HepG2 (cell line): ENCODE measurements at regions not wholly inside any gene's neighbourhood (a gene's known extent, or its start where the extent isn't known, plus 50 kb on each side); places are given as distances from the start of the nearest gene placed in this dataset.
A peak's percentile ranks its signal among the peaks of the same experiment; 100 is the strongest.

Source experiments
- CHCHD3 ChIP-seq: sonication (generic); formaldehyde crosslinking; IDR thresholded peaks from 2 replicates; pipeline ENCODE4 v1.8.0; 2022; ENCODE audit warnings: mild to moderate bottlenecking, missing genetic modification reagents, moderate library complexity
- GFI1 ChIP-seq: sonication (generic); formaldehyde crosslinking; IDR thresholded peaks from 2 replicates; pipeline ENCODE4 v1.5.0; 2020; ENCODE audit warnings: missing genetic modification reagents, mild to moderate bottlenecking, borderline replicate concordance
- HNF1A ChIP-seq, 2 experiments: sonication (generic) in 1 of 2; formaldehyde crosslinking in 1 of 2; IDR thresholded peaks; 2 replicates each; pipeline versions ENCODE4 v1.4.0 to v1.6.1; 2016 to 2020; ENCODE audit warnings: borderline replicate concordance in 1 of 2, low read depth in 1 of 2, mild to moderate bottlenecking in 1 of 2, missing genetic modification reagents in 1 of 2
- HNRNPK ChIP-seq: fragments of 200-400 bp; formaldehyde crosslinking; IDR thresholded peaks from 2 replicates; pipeline ENCODE4 v1.6.1; 2018; ENCODE audit warnings: low read length, low read depth, moderate library complexity, mild to moderate bottlenecking; ENCODE audit not compliant: poor library complexity, severe bottlenecking
- KLF16 ChIP-seq, 2 experiments: sonication (generic) in 1 of 2; formaldehyde crosslinking in 1 of 2; IDR thresholded peaks; 2 replicates each; pipeline versions ENCODE4 v1.6.1 to v1.8.0; 2016 to 2023; ENCODE audit warnings: missing genetic modification reagents in 2 of 2, missing compliant biosample characterization in 1 of 2
- MED1 ChIP-seq: sonication (generic); formaldehyde crosslinking; IDR thresholded peaks from 2 replicates; pipeline ENCODE4 v1.4.0; 2020; ENCODE audit warnings: missing genetic modification reagents
- RARG ChIP-seq: sonication (generic); formaldehyde crosslinking; IDR thresholded peaks from 2 replicates; pipeline ENCODE4 v1.4.0; 2020; ENCODE audit warnings: low read depth, mild to moderate bottlenecking, missing genetic modification reagents
- RBM39 ChIP-seq: fragments of 200-400 bp; formaldehyde crosslinking; IDR thresholded peaks from one replicate; pipeline ENCODE4 v1.6.1; 2018; ENCODE audit warnings: antibody characterized with exemption, mild to moderate bottlenecking, low read depth, low read length; ENCODE audit not compliant: poor library complexity, severe bottlenecking
- RFX5 ChIP-seq: IDR thresholded peaks from 2 replicates; pipeline ENCODE4 v1.6.1; 2011; ENCODE audit warnings: low read depth, low read length, improper control_type of control experiment
- SOX13 ChIP-seq, 3 experiments: fragments of 450-650 bp in 1 of 3; sonication (generic) in 1 of 3; formaldehyde crosslinking in 1 of 3; IDR thresholded peaks in 2 of 3; conservative IDR thresholded peaks in 1 of 3; 2 replicates each; pipeline versions ENCODE4 v1.5.0 to v1.6.1; 2016 to 2020; ENCODE audit warnings: antibody characterized with exemption in 1 of 3, mild to moderate bottlenecking in 1 of 3, missing compliant biosample characterization in 1 of 3, missing genetic modification reagents in 1 of 3, moderate library complexity in 1 of 3
- SOX5 ChIP-seq: IDR thresholded peaks from 2 replicates; pipeline ENCODE4 v1.6.1; 2016; ENCODE audit warnings: borderline replicate concordance
- SRY ChIP-seq: sonication (generic); formaldehyde crosslinking; IDR thresholded peaks from 2 replicates; pipeline ENCODE4 v1.8.0; 2022; ENCODE audit warnings: mild to moderate bottlenecking, missing genetic modification reagents
- TEAD3 ChIP-seq: optimal IDR thresholded peaks from 2 replicates; pipeline ENCODE3; 2016; ENCODE audit warnings: borderline replicate concordance
- ZFP37 ChIP-seq: sonication (generic); formaldehyde crosslinking; IDR thresholded peaks from 2 replicates; pipeline ENCODE4 v1.4.0; 2020; ENCODE audit warnings: missing genetic modification reagents, borderline replicate concordance
- ZSCAN29 ChIP-seq: sonication (generic); formaldehyde crosslinking; conservative IDR thresholded peaks from 2 replicates; pipeline ENCODE4 v1.4.0; 2020; ENCODE audit warnings: mild to moderate bottlenecking, missing genetic modification reagents
- TF ChIP-seq, protein P1 (sequence below): sonication (generic); formaldehyde crosslinking; IDR thresholded peaks from 2 replicates; pipeline ENCODE4 v1.4.0; 2020; ENCODE audit warnings: missing genetic modification reagents
- TF ChIP-seq, protein P2 (sequence below): sonication (generic); formaldehyde crosslinking; IDR thresholded peaks from 2 replicates; pipeline ENCODE4 v1.4.0; 2020; ENCODE audit warnings: mild to moderate bottlenecking, missing genetic modification reagents
- TF ChIP-seq, protein P3 (sequence below): sonication (generic); formaldehyde crosslinking; IDR thresholded peaks from 2 replicates; pipeline ENCODE4 v1.4.0; 2020; ENCODE audit warnings: missing genetic modification reagents

DNA sequence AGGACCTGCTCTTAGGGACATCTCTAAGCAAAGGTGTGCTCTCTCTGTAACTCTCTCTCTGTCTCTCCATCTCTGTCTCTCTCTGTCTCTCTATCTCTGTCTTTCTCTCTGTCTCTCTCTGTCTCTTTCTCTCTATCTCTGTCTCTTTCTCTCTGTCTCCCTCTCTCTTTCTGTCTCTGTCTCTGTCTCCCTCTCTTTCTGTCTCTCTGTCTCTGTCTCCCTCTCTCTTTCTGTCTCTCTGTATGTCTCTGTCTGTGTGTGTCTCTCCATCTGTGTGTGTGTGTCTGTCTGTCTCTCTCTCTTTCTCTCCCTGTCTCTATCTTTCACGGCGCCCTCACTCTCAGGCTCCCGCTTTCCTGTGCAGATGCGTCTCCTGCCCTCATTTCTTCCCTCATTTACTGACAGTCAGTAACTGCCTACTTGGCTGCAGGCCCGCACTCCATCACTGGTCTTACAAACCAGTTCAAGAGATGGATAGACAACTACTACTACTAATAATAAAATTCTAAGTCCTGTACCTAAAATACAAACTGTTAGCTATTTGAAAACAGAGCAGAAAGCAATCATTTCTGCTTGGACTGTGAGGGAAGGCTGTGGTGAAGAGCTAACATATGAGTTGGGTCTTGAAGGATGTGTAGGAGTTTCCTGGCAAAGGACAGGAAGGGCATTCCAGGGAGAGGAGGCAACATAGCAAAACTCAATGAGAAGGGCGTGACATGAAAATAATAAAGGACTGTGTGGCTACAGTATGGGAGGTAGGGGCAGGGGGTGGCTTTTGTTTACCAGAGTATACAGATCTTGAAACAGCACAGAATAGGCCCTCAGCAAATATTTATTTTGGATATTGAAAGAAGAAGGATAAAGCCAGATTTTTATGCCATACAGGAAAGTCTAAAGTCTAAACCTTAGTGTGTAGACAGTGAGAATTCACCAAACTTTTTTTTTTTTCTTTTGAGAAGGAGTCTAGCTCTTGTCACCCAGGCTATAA is 67.8 kb upstream of the TAB2 start (continued):
- TF ChIP-seq, protein P1, sequence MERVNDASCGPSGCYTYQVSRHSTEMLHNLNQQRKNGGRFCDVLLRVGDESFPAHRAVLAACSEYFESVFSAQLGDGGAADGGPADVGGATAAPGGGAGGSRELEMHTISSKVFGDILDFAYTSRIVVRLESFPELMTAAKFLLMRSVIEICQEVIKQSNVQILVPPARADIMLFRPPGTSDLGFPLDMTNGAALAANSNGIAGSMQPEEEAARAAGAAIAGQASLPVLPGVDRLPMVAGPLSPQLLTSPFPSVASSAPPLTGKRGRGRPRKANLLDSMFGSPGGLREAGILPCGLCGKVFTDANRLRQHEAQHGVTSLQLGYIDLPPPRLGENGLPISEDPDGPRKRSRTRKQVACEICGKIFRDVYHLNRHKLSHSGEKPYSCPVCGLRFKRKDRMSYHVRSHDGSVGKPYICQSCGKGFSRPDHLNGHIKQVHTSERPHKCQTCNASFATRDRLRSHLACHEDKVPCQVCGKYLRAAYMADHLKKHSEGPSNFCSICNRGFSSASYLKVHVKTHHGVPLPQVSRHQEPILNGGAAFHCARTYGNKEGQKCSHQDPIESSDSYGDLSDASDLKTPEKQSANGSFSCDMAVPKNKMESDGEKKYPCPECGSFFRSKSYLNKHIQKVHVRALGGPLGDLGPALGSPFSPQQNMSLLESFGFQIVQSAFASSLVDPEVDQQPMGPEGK = peak; percentile 65; the same call in 1 of the 2 replicates
- TF ChIP-seq SOX5 (CRISPR knock-in tag) (peak; percentile 78), CHCHD3 (no peak), KLF16 (CRISPR knock-in tag; IDR thresholded peaks at IDR 0.05) (no peak), SRY (CRISPR knock-in tag) (no peak), HNF1A (IDR thresholded peaks at IDR 0.05; ENCODE audit: low read depth) (no peak), HNF1A (CRISPR knock-in tag; IDR thresholded peaks at IDR 0.05; ENCODE audit: borderline replicate concordance) (peak; percentile 40; the same call in 1 of the 2 replicates), RBM39 (no peak), SOX13 (IDR thresholded peaks at IDR 0.05) (peak; percentile 6; the same call in 1 of the 2 replicates), SOX13 (CRISPR knock-in tag; conservative IDR thresholded peaks at IDR 0.05 in 1 of 2, IDR thresholded peaks at IDR 0.05 in 1 of 2) (peak in 1 of 2 experiments; percentile 76; a peak in 2 of 4 replicates), ZFP37 (no peak), ZSCAN29 (no peak), HNRNPK (no peak), TEAD3 (CRISPR knock-in tag) (no peak), MED1 (no peak), GFI1 (CRISPR knock-in tag) (peak; percentile 73), RARG (CRISPR knock-in tag) (no peak), RFX5 (no peak)
- TF ChIP-seq, protein P2, sequence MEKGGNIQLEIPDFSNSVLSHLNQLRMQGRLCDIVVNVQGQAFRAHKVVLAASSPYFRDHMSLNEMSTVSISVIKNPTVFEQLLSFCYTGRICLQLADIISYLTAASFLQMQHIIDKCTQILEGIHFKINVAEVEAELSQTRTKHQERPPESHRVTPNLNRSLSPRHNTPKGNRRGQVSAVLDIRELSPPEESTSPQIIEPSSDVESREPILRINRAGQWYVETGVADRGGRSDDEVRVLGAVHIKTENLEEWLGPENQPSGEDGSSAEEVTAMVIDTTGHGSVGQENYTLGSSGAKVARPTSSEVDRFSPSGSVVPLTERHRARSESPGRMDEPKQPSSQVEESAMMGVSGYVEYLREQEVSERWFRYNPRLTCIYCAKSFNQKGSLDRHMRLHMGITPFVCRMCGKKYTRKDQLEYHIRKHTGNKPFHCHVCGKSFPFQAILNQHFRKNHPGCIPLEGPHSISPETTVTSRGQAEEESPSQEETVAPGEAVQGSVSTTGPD (CRISPR knock-in tag) = peak; percentile 74
- TF ChIP-seq, protein P3, sequence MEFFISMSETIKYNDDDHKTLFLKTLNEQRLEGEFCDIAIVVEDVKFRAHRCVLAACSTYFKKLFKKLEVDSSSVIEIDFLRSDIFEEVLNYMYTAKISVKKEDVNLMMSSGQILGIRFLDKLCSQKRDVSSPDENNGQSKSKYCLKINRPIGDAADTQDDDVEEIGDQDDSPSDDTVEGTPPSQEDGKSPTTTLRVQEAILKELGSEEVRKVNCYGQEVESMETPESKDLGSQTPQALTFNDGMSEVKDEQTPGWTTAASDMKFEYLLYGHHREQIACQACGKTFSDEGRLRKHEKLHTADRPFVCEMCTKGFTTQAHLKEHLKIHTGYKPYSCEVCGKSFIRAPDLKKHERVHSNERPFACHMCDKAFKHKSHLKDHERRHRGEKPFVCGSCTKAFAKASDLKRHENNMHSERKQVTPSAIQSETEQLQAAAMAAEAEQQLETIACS (CRISPR knock-in tag) = no peak
